Endothelial cell of umbilical vein (primary cell): ENCODE measurements at regions not wholly inside any gene's neighbourhood (a gene's known extent, or its start where the extent isn't known, plus 50 kb on each side); places are given as distances from the start of the nearest gene placed in this dataset.

ENCODE experiments used
- BruUV-seq: library from RNA; stranded (reverse); fragments of 400-500 nt; replicated peaks from 2 replicates; lab custom pipeline; 2021; lab: Mats Ljungman, UMichigan
- CTCF ChIA-PET: fragments of 300-600, 350-600 bp; sonication (Branson Sonifier 250); formaldehyde crosslinking; loops from one replicate; lab custom pipeline; 2021; ENCODE audit warnings: antibody characterized with exemption, inconsistent platforms; lab: Charles Lee
- POLR2A ChIA-PET: fragments of 300-600, 350-600 bp; sonication (Branson Sonifier 250); formaldehyde crosslinking; loops from one replicate; lab custom pipeline; 2021; ENCODE audit warnings: antibody characterized with exemption, inconsistent platforms; lab: Charles Lee
- DNase-seq: peaks from one replicate; pipeline ENCODE4 v3.0.0-alpha.2; 2011; ENCODE audit warnings: low read depth, low spot score
- FAIRE-seq: peaks from 2 replicates; lab custom pipeline; 2011; peaks lifted over from hg19 to GRCh38; lab: Jason Lieb, UNC
- H2AFZ ChIP-seq: 2 replicates; pipeline ENCODE4 v1.6.0; 2012; ENCODE audit warnings: low read depth, low read length, control low read depth, inconsistent platforms
- H3K27ac ChIP-seq: 2 replicates; pipeline ENCODE4 v1.5.1; 2011; ENCODE audit warnings: low read depth, mild to moderate bottlenecking, control low read depth, low read length, moderate library complexity; ENCODE audit not compliant: insufficient read depth
- H3K27me3 ChIP-seq, 2 experiments: 2 replicates each; pipeline versions ENCODE4 v1.6.0 to v1.6.1; 2011; ENCODE audit warnings: low read length in 2 of 2, mixed read lengths in 1 of 2; ENCODE audit not compliant: control insufficient read depth in 2 of 2, insufficient read depth in 2 of 2
- H3K36me3 ChIP-seq, 2 experiments: 2 replicates in 1 of 2; 3 replicates in 1 of 2; pipeline ENCODE4 v1.5.1; 2011; ENCODE audit warnings: low read length in 2 of 2, mild to moderate bottlenecking in 1 of 2, moderate library complexity in 1 of 2; ENCODE audit not compliant: control insufficient read depth in 2 of 2, insufficient read depth in 2 of 2; ENCODE audit errors: extremely low read depth in 1 of 2
- H3K4me1 ChIP-seq: 3 replicates; pipeline ENCODE4 v1.5.1; 2011; ENCODE audit warnings: mild to moderate bottlenecking, low read length; ENCODE audit not compliant: control insufficient read depth, insufficient read depth; ENCODE audit errors: extremely low read depth
- H3K4me2 ChIP-seq: 2 replicates; pipeline ENCODE4 v1.6.1; 2011; ENCODE audit warnings: low read length, control low read depth, mixed read lengths; ENCODE audit not compliant: insufficient read depth
- H3K4me3 ChIP-seq, 3 experiments: fragments of 200-600 bp in 1 of 3; sonication (generic), shearing (Covaris generic) in 1 of 3; replicated peaks in 1 of 3; 2 replicates each; pipeline ENCODE4 v1.5.1; 2011 to 2016; ENCODE audit warnings: control low read depth in 3 of 3, low read length in 3 of 3, mild to moderate bottlenecking in 2 of 3, inconsistent platforms in 1 of 3, low read depth in 1 of 3, moderate library complexity in 1 of 3; ENCODE audit not compliant: insufficient read depth in 1 of 3
- H3K79me2 ChIP-seq: 2 replicates; pipeline ENCODE4 v1.6.0; 2012; ENCODE audit warnings: low read length, inconsistent platforms; ENCODE audit not compliant: control insufficient read depth, insufficient read depth
- H3K9ac ChIP-seq: replicated peaks from 2 replicates; pipeline ENCODE3; 2011; ENCODE audit warnings: low read length, control low read depth; ENCODE audit not compliant: insufficient read depth; ENCODE audit errors: extremely low read depth
- H3K9me1 ChIP-seq: replicated peaks from 3 replicates; pipeline ENCODE4 v1.6.0; 2011; ENCODE audit warnings: mild to moderate bottlenecking, low read length; ENCODE audit not compliant: control insufficient read depth, insufficient read depth; ENCODE audit errors: extremely low read depth
- H3K9me3 ChIP-seq: replicated peaks from 2 replicates; pipeline ENCODE4 v1.5.1; 2012; ENCODE audit warnings: low read length, inconsistent platforms; ENCODE audit not compliant: control insufficient read depth, insufficient read depth
- H4K20me1 ChIP-seq: replicated peaks from 2 replicates; pipeline ENCODE3; 2011; ENCODE audit warnings: mild to moderate bottlenecking, low read length; ENCODE audit not compliant: control insufficient read depth, insufficient read depth; ENCODE audit errors: extremely low read depth
- FOS ChIP-seq: IDR thresholded peaks from 2 replicates; pipeline ENCODE4 v1.6.1; 2011; ENCODE audit warnings: mild to moderate bottlenecking, low read length, moderate library complexity, borderline replicate concordance; ENCODE audit not compliant: insufficient read depth
- GATA2 ChIP-seq: IDR thresholded peaks from 2 replicates; pipeline ENCODE4 v1.7.0; 2011; ENCODE audit warnings: low read depth, mild to moderate bottlenecking, moderate library complexity, mixed read lengths, low read length; ENCODE audit not compliant: insufficient read length, insufficient read depth
- MYC ChIP-seq: IDR thresholded peaks from one replicate; pipeline ENCODE4 v1.6.1; 2011; ENCODE audit warnings: mild to moderate bottlenecking, low read depth, low read length
- POLR2AphosphoS5 ChIP-seq: IDR thresholded peaks from 2 replicates; pipeline ENCODE4 v1.6.1; 2012; ENCODE audit warnings: low read depth, mild to moderate bottlenecking, control low read depth, low read length, moderate library complexity; ENCODE audit not compliant: insufficient read depth
- dilution Hi-C: fragments of 300-500 bp; cut with MboI; formaldehyde crosslinking; loops from one replicate; pipeline ENCODE4 v1.15.0; 2019; ENCODE audit warnings: low sequenced_read_pairs; ENCODE audit not compliant: extremely low pct_ligation_motif_present
- intact Hi-C: fragments of 100-400 bp; cut with micrococcal nuclease; formaldehyde crosslinking; loops from one replicate; pipeline ENCODE4 v1.10.0; 2022
- TF ChIP-seq, protein P1 (sequence below), 2 donors: IDR thresholded peaks; 1 replicate in 1 of 2; 2 replicates in 1 of 2; pipeline ENCODE4 v1.5.1; 2011; ENCODE audit warnings: low read length in 2 of 2, mild to moderate bottlenecking in 2 of 2, moderate library complexity in 2 of 2, control low read depth in 1 of 2, inconsistent platforms in 1 of 2, low read depth in 1 of 2; ENCODE audit not compliant: insufficient read depth in 1 of 2; ENCODE audit errors: extremely low read depth in 1 of 2

DNA sequence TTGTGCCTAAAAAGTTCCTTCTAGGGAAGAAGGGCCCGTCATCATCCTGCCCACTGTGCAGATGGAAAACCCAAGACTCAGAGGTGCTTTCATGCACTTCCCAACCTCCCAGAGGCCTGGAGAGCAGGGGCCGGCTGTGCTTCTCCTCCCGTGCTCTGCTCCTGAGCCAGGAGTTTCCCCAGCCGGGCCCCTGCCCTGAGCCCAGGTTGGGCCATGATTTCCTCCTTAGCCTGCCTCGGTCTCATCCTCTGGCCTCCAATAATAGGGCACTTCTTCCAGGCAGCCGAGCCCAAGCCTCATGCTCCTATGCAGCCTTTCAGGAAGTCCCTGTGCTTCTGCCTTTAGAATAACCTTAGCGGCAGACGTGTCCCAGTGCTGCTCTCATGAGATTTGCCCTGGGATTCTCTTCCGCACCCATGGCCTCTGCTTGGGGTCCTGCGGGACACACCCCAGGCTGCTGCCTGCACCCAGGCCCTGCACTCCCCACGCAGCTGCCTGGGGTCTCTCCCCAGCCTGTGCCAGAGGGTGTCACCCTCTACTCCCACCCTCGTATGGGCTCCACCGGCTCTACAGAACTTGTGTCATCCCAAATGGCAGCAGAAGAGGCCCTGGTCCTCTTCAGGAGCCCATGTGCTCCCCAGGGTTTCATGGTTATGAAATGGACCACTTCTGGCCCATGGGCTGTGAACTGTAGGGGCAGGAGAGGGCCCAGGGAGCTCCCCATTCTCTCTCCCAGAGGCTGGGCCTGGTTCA lies 359.3 kb downstream of the ADGRD1 start:
- BruUV-seq, result no TSS peak
- POLR2A ChIA-PET, result no interaction called here
- Histone ChIP-seq H3K4me2 (no peak overlapping the region), H3K27me3 (no peaks in the 10 kb centered on the region), H3K4me1 (no peaks in the 10 kb centered on the region), H3K9me3 (peaks cover 8% of the 10 kb centered on the region), H3K9me1 (no peaks in the 10 kb centered on the region), H3K79me2 (no peaks in the 10 kb centered on the region), H2AFZ (no peak overlapping the region), H3K36me3 (no peaks in the 10 kb centered on the region), H3K9ac (no peak overlapping the region), H4K20me1 (no peaks in the 10 kb centered on the region), H3K27ac (no peak overlapping the region), H3K4me3 (no peak overlapping the region)
- no peak for TF ChIP-seq POLR2AphosphoS5
- TF ChIP-seq, protein P1, sequence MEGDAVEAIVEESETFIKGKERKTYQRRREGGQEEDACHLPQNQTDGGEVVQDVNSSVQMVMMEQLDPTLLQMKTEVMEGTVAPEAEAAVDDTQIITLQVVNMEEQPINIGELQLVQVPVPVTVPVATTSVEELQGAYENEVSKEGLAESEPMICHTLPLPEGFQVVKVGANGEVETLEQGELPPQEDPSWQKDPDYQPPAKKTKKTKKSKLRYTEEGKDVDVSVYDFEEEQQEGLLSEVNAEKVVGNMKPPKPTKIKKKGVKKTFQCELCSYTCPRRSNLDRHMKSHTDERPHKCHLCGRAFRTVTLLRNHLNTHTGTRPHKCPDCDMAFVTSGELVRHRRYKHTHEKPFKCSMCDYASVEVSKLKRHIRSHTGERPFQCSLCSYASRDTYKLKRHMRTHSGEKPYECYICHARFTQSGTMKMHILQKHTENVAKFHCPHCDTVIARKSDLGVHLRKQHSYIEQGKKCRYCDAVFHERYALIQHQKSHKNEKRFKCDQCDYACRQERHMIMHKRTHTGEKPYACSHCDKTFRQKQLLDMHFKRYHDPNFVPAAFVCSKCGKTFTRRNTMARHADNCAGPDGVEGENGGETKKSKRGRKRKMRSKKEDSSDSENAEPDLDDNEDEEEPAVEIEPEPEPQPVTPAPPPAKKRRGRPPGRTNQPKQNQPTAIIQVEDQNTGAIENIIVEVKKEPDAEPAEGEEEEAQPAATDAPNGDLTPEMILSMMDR (IDR thresholded peaks at IDR 0.05; ENCODE audit: extremely low read depth in 1 of 2, insufficient read depth in 1 of 2, low read depth in 1 of 2, low read length in 2 of 2), result no peak
- no peak for TF ChIP-seq MYC
- TF ChIP-seq FOS, result no peak
- TF ChIP-seq GATA2, result no peak
- intact Hi-C loops (no loop called here), dilution Hi-C loops (no loop called here)
- no peak for DNase-seq
- CTCF ChIA-PET, result no interaction called here
- FAIRE-seq, result no peak
